Thyroid gland (tissue), 4 donors: ENCODE measurements at regions not wholly inside any gene's neighbourhood (a gene's known extent, or its start where the extent isn't known, plus 50 kb on each side); places are given as distances from the start of the nearest gene placed in this dataset.

ENCODE experiments used
- DNase-seq, 2 donors: peaks; one replicate each; pipeline ENCODE4 v3.0.0-alpha.2; 2019
- H3K27ac ChIP-seq, 3 donors: fragments of 200-600 bp; sonication (generic); 1 replicate in 2 of 3; 2 replicates in 1 of 3; pipeline ENCODE4 v1.5.1; 2016 to 2019; ENCODE audit warnings: mild to moderate bottlenecking in 1 of 3, moderate library complexity in 1 of 3
- H3K27me3 ChIP-seq: fragments of 200-600 bp; sonication (generic); one replicate; pipeline ENCODE4 v1.5.1; 2019
- H3K36me3 ChIP-seq, 2 donors: fragments of 200-600 bp; sonication (generic); one replicate each; pipeline ENCODE4 v1.5.1; 2016 to 2019
- H3K4me1 ChIP-seq, 2 donors: fragments of 200-600 bp; sonication (generic); one replicate each; pipeline ENCODE4 v1.5.1; 2017 to 2019
- H3K4me3 ChIP-seq, 3 donors: fragments of 200-600 bp; sonication (generic); replicated peaks in 1 of 3; 1 replicate in 2 of 3; 2 replicates in 1 of 3; pipeline ENCODE4 v1.5.1; 2016; ENCODE audit warnings: mild to moderate bottlenecking in 1 of 3
- H3K9me3 ChIP-seq: fragments of 200-600 bp; sonication (generic); one replicate; pipeline ENCODE4 v1.5.1; 2017
- POLR2A ChIP-seq, 2 donors: fragments of 450-650 bp; IDR thresholded peaks; one replicate each; pipeline ENCODE4 v1.6.1; 2017; ENCODE audit warnings: antibody characterized with exemption in 2 of 2, mild to moderate bottlenecking in 2 of 2, moderate library complexity in 1 of 2
- WGBS, 2 donors: methylation state at CpG; one replicate each; pipeline ENCODE4 v1.1.5; 2017; 5-methylcytosine and 5-hydroxymethylcytosine counted together
- intact Hi-C: fragments of 100-400 bp; cut with DNase I; formaldehyde crosslinking; loops from one replicate; pipeline ENCODE4 v1.15.1; 2023
- TF ChIP-seq, protein P1 (sequence below), 6 experiments: fragments of 200-600 bp in 3 of 6; fragments of 450-650 bp in 3 of 6; sonication (generic) in 3 of 6; IDR thresholded peaks; one replicate each; pipeline ENCODE4 v1.5.1; 2016 to 2019; ENCODE audit warnings: antibody characterized with exemption in 6 of 6, mild to moderate bottlenecking in 2 of 6, inconsistent platforms in 1 of 6, moderate library complexity in 1 of 6

- Histone ChIP-seq H3K27me3 (no peaks in the 10 kb centered on the region), H3K27ac (no peak overlapping the region), H3K36me3 (no peaks in the 10 kb centered on the region), H3K9me3 (no peaks in the 10 kb centered on the region), H3K4me1 (no peaks in the 10 kb centered on the region), H3K4me3 (no peak overlapping the region)
- intact Hi-C loops, result no loop called here
- DNase-seq, result no peak
- WGBS, 2 donors, result 62 to 68% methylated on average over 15 of the region's 15 CpGs
- TF ChIP-seq, protein P1, sequence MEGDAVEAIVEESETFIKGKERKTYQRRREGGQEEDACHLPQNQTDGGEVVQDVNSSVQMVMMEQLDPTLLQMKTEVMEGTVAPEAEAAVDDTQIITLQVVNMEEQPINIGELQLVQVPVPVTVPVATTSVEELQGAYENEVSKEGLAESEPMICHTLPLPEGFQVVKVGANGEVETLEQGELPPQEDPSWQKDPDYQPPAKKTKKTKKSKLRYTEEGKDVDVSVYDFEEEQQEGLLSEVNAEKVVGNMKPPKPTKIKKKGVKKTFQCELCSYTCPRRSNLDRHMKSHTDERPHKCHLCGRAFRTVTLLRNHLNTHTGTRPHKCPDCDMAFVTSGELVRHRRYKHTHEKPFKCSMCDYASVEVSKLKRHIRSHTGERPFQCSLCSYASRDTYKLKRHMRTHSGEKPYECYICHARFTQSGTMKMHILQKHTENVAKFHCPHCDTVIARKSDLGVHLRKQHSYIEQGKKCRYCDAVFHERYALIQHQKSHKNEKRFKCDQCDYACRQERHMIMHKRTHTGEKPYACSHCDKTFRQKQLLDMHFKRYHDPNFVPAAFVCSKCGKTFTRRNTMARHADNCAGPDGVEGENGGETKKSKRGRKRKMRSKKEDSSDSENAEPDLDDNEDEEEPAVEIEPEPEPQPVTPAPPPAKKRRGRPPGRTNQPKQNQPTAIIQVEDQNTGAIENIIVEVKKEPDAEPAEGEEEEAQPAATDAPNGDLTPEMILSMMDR (IDR thresholded peaks at IDR 0.05), result no peak
- TF ChIP-seq POLR2A (IDR thresholded peaks at IDR 0.05), result no peak
Measured at GRCh38 chr6:168838037-168838399, 397.0 kb downstream of the SMOC2 start.

GRCh38 chr6:168837254-168838036 lies 396.5 kb downstream of the SMOC2 start:
- intact Hi-C loops, result no loop called here
- Histone ChIP-seq H3K4me3 (no peak overlapping the region), H3K27me3 (no peaks in the 10 kb centered on the region), H3K36me3 (no peaks in the 10 kb centered on the region), H3K4me1 (no peaks in the 10 kb centered on the region), H3K27ac (no peak overlapping the region), H3K9me3 (no peaks in the 10 kb centered on the region)
- no peak for TF ChIP-seq POLR2A (IDR thresholded peaks at IDR 0.05)
- TF ChIP-seq, protein P1 (IDR thresholded peaks at IDR 0.05), result no peak
- DNase-seq, result no peak
- 66 to 74% methylated on average over 15 of the region's 15 CpGs for WGBS, 2 donors

DNA sequence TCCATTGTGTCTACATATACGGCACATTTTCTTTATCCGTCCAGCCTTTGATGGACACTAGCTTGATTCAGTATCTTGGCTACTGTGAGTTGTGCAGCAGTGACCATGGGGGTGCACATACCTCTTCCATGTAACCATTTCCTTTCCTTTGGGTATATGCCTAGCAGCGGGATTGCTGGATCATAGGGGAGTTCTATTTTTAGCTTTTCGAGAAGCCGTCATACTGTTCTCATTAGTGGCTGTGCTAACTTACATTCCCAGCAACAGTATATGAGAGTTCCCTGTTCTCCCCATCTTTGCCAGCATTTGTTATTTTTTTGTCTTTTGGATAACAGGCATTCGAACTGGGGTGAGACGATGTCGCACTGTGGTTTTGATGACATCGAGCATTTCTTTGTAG lies 395.0 kb downstream of the SMOC2 start:
- TF ChIP-seq POLR2A (IDR thresholded peaks at IDR 0.05), result no peak
- TF ChIP-seq, protein P1 (IDR thresholded peaks at IDR 0.05), result no peak
- WGBS, 2 donors, result 87 to 93% methylated on average over 9 of the region's 9 CpGs
- Histone ChIP-seq H3K36me3 (no peaks in the 10 kb centered on the region), H3K4me3 (no peak overlapping the region), H3K27ac (no peak overlapping the region), H3K9me3 (no peaks in the 10 kb centered on the region), H3K27me3 (no peaks in the 10 kb centered on the region), H3K4me1 (no peaks in the 10 kb centered on the region)
- intact Hi-C loops, result no loop called here
- DNase-seq, result no peak

DNA sequence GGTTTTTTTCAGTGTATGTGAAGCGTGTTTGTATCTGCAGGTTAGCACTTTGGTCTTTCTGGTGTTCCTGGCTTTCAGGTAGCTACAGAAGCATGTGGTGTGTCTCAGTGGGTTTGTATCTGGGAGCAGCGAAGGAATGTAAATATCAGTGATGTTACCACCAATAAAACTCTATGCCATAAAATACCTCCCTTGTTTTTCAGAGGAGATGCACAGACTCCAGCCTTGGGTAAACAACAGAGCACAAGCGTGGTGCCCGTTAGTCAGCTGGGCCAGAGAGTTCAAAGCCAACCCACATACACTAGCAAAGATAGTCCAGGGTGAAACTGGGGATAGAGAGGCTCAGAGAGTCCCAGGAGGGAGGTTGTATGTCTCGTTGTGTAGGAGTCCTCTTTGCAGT lies 393.8 kb downstream of the SMOC2 start:
- DNase-seq, result no peak
- Histone ChIP-seq H3K4me3 (no peak overlapping the region), H3K27ac (no peak overlapping the region), H3K9me3 (no peaks in the 10 kb centered on the region), H3K27me3 (no peaks in the 10 kb centered on the region), H3K36me3 (no peaks in the 10 kb centered on the region), H3K4me1 (no peaks in the 10 kb centered on the region)
- TF ChIP-seq, protein P1 (IDR thresholded peaks at IDR 0.05), result no peak
- no peak for TF ChIP-seq POLR2A (IDR thresholded peaks at IDR 0.05)
- 60 to 73% methylated on average over 5 of the region's 5 CpGs for WGBS, 2 donors
- intact Hi-C loops, result no loop called here

- TF ChIP-seq POLR2A (IDR thresholded peaks at IDR 0.05), result no peak
- TF ChIP-seq, protein P1 (IDR thresholded peaks at IDR 0.05), result no peak
- Histone ChIP-seq H3K4me1 (no peaks in the 10 kb centered on the region), H3K9me3 (no peaks in the 10 kb centered on the region), H3K27ac (no peak overlapping the region), H3K36me3 (no peaks in the 10 kb centered on the region), H3K27me3 (no peaks in the 10 kb centered on the region), H3K4me3 (no peak overlapping the region)
- intact Hi-C loops, result no loop called here
- WGBS, 2 donors, result 66 to 72% methylated on average over 10 to 11 of the region's 11 CpGs
- no peak for DNase-seq
Measured at GRCh38 chr6:168834042-168834587, 393.1 kb downstream of the SMOC2 start.
